IMR-90 (cell line): ENCODE measurements at regions not wholly inside any gene's neighbourhood (a gene's known extent, or its start where the extent isn't known, plus 50 kb on each side); places are given as distances from the start of the nearest gene placed in this dataset.

ENCODE experiments used
- ATAC-seq: fragments of 200-7000 bp; cut with Tn5 transposase; 2 replicates; pipeline ENCODE4 v1.9.1; 2020; ENCODE audit warnings: low read depth, mild to moderate bottlenecking, moderate library complexity
- BruUV-seq: library from RNA; stranded (reverse); fragments of 400-500 nt; replicated peaks from 2 replicates; lab custom pipeline; 2021; lab: Mats Ljungman, UMichigan
- CTCF ChIA-PET: fragments of 300-600 bp; formaldehyde crosslinking; extraction: SDS; loops from one replicate; lab custom pipeline; 2021; ENCODE audit warnings: antibody characterized with exemption; lab: Yijun Ruan, JAX
- POLR2A ChIA-PET: fragments of 300-600 bp; sonication (Branson Sonifier 250); formaldehyde crosslinking; loops from one replicate; lab custom pipeline; 2022; ENCODE audit warnings: antibody characterized with exemption; ENCODE audit not compliant: unreplicated experiment; lab: Charles Lee
- DNase-seq: peaks from one replicate; pipeline ENCODE4 v3.0.0; 2013
- H2AFZ ChIP-seq: replicated peaks from 2 replicates; pipeline ENCODE3; 2013; ENCODE audit warnings: low read length, mild to moderate bottlenecking; ENCODE audit not compliant: poor library complexity
- H2AK5ac ChIP-seq: 2 replicates; pipeline ENCODE4 v1.6.1; 2013; ENCODE audit warnings: low read depth, low read length, inconsistent platforms
- H2AK9ac ChIP-seq: replicated peaks from 2 replicates; pipeline ENCODE3; 2013; ENCODE audit warnings: mild to moderate bottlenecking, low read depth, low read length, moderate library complexity; ENCODE audit not compliant: poor library complexity
- H2BK120ac ChIP-seq: 2 replicates; pipeline ENCODE4 v1.6.1; 2013; ENCODE audit warnings: low read depth, low read length, inconsistent platforms
- H2BK15ac ChIP-seq: 3 replicates; pipeline ENCODE4 v1.6.1; 2013; ENCODE audit warnings: low read depth, low read length, inconsistent platforms
- H2BK20ac ChIP-seq: 2 replicates; pipeline ENCODE4 v1.6.1; 2013; ENCODE audit warnings: low read depth, mild to moderate bottlenecking, inconsistent platforms, low read length, moderate library complexity
- H2BK5ac ChIP-seq: 2 replicates; pipeline ENCODE4 v1.6.1; 2013; ENCODE audit warnings: mild to moderate bottlenecking, low read depth, low read length, inconsistent platforms; ENCODE audit not compliant: poor library complexity, severe bottlenecking
- H3K14ac ChIP-seq: replicated peaks from 2 replicates; pipeline ENCODE4 v1.6.1; 2013; ENCODE audit warnings: low read depth, low read length, inconsistent platforms
- H3K18ac ChIP-seq: 2 replicates; pipeline ENCODE4 v1.6.1; 2013; ENCODE audit warnings: low read depth, low read length, control low read depth
- H3K23ac ChIP-seq: 2 replicates; pipeline ENCODE4 v1.6.1; 2013; ENCODE audit warnings: low read depth, low read length, inconsistent platforms
- H3K27ac ChIP-seq: 2 replicates; pipeline ENCODE4 v1.5.1; 2013; ENCODE audit warnings: mild to moderate bottlenecking, control low read depth, low read length; ENCODE audit not compliant: insufficient read depth
- H3K27me3 ChIP-seq: 2 replicates; pipeline ENCODE4 v1.6.1; 2013; ENCODE audit warnings: low read length; ENCODE audit not compliant: control insufficient read depth, insufficient read depth
- H3K36me3 ChIP-seq: 2 replicates; pipeline ENCODE4 v1.6.1; 2013; ENCODE audit warnings: low read length, mixed read lengths; ENCODE audit not compliant: control insufficient read depth, insufficient read depth
- H3K4ac ChIP-seq: 2 replicates; pipeline ENCODE4 v1.6.1; 2013; ENCODE audit warnings: low read depth, low read length, inconsistent platforms
- H3K4me1 ChIP-seq: 2 replicates; pipeline ENCODE4 v1.6.1; 2013; ENCODE audit warnings: low read length, mixed read lengths; ENCODE audit not compliant: control insufficient read depth, insufficient read depth
- H3K4me2 ChIP-seq: 2 replicates; pipeline ENCODE4 v1.6.1; 2013; ENCODE audit warnings: low read depth, mild to moderate bottlenecking, control low read depth, low read length, moderate library complexity
- H3K4me3 ChIP-seq: 2 replicates; pipeline ENCODE4 v1.5.1; 2013; ENCODE audit warnings: low read depth, mild to moderate bottlenecking, control low read depth, low read length, moderate library complexity; ENCODE audit not compliant: insufficient read depth
- H3K56ac ChIP-seq: 2 replicates; pipeline ENCODE4 v1.6.1; 2013; ENCODE audit warnings: low read length, inconsistent platforms; ENCODE audit not compliant: insufficient read depth; ENCODE audit errors: extremely low read depth
- H3K79me1 ChIP-seq, 2 experiments: 2 replicates each; pipeline ENCODE4 v1.6.1; 2013; ENCODE audit warnings: low read length in 2 of 2, inconsistent platforms in 1 of 2, low read depth in 1 of 2
- H3K9ac ChIP-seq: 2 replicates; pipeline ENCODE4 v1.6.1; 2013; ENCODE audit warnings: low read depth, low read length, control low read depth
- H3K9me1 ChIP-seq: 2 replicates; pipeline ENCODE4 v1.6.1; 2013; ENCODE audit warnings: low read length, inconsistent platforms; ENCODE audit not compliant: insufficient read depth
- H3K9me3 ChIP-seq: 2 replicates; pipeline ENCODE4 v1.6.1; 2013; ENCODE audit warnings: low read length; ENCODE audit not compliant: control insufficient read depth, insufficient read depth
- H4K20me1 ChIP-seq: 2 replicates; pipeline ENCODE4 v1.6.1; 2013; ENCODE audit warnings: low read length, inconsistent platforms; ENCODE audit not compliant: insufficient read depth
- H4K5ac ChIP-seq: 2 replicates; pipeline ENCODE4 v1.6.1; 2013; ENCODE audit warnings: mild to moderate bottlenecking, low read depth, low read length, control low read depth
- H4K8ac ChIP-seq, 2 experiments: 2 replicates each; pipeline ENCODE4 v1.6.1; 2013; ENCODE audit warnings: low read depth in 2 of 2, low read length in 2 of 2, control low read depth in 1 of 2, inconsistent platforms in 1 of 2
- H4K91ac ChIP-seq: 2 replicates; pipeline ENCODE4 v1.6.1; 2013; ENCODE audit warnings: low read depth, low read length, inconsistent platforms; ENCODE audit not compliant: insufficient read depth
- BHLHE40 ChIP-seq: fragments of 150-350 bp; IDR thresholded peaks from 2 replicates; pipeline ENCODE4 v1.6.1; 2016; ENCODE audit warnings: mild to moderate bottlenecking, low read depth, low read length
- CEBPB ChIP-seq: IDR thresholded peaks from 2 replicates; pipeline ENCODE4 v1.6.1; 2012; ENCODE audit warnings: low read depth, low read length, improper control_type of control experiment
- CHD1 ChIP-seq: IDR thresholded peaks from 2 replicates; pipeline ENCODE4 v1.6.1; 2012; ENCODE audit warnings: low read depth, low read length, improper control_type of control experiment
- CTCF ChIP-seq: conservative IDR thresholded peaks from 2 replicates; pipeline ENCODE4 v1.5.1; 2012; ENCODE audit warnings: mild to moderate bottlenecking, low read depth, low read length, improper control_type of control experiment
- FOS ChIP-seq: fragments of 150-350 bp; IDR thresholded peaks from 2 replicates; pipeline ENCODE4 v1.6.1; 2016; ENCODE audit warnings: low read depth, low read length
- MAZ ChIP-seq: IDR thresholded peaks from 2 replicates; pipeline ENCODE4 v1.6.1; 2012; ENCODE audit warnings: low read depth, mild to moderate bottlenecking, low read length, improper control_type of control experiment, moderate library complexity, borderline replicate concordance
- MXI1 ChIP-seq: IDR thresholded peaks from 2 replicates; pipeline ENCODE4 v1.6.1; 2012; ENCODE audit warnings: low read depth, mild to moderate bottlenecking, low read length, moderate library complexity, borderline replicate concordance
- NFE2L2 ChIP-seq: fragments of 150-350 bp; IDR thresholded peaks from 2 replicates; pipeline ENCODE4 v1.6.1; 2016; ENCODE audit warnings: low read depth, mild to moderate bottlenecking, low read length
- POLR2A ChIP-seq: IDR thresholded peaks from 2 replicates; pipeline ENCODE4 v1.6.1; 2012; ENCODE audit warnings: mild to moderate bottlenecking, low read depth, low read length
- RCOR1 ChIP-seq: IDR thresholded peaks from 2 replicates; pipeline ENCODE4 v1.6.1; 2012; ENCODE audit warnings: mild to moderate bottlenecking, low read length, improper control_type of control experiment; ENCODE audit not compliant: insufficient replicate concordance
- RFX5 ChIP-seq: IDR thresholded peaks from 2 replicates; pipeline ENCODE4 v1.8.0; 2012; ENCODE audit warnings: low read depth, mild to moderate bottlenecking, low read length, moderate library complexity
- SMC3 ChIP-seq: fragments of 150-350 bp; IDR thresholded peaks from 2 replicates; pipeline ENCODE4 v1.6.1; 2016; ENCODE audit warnings: low read depth, mild to moderate bottlenecking, antibody characterized with exemption, low read length, moderate library complexity
- WGBS, 2 experiments: methylation state at CpG; one replicate each; pipeline versions ENCODE4 v1.1.5 to v1.1.7; 2013; ENCODE audit warnings: missing lambda C conversion rate in 2 of 2; ENCODE audit not compliant: insufficient read length in 1 of 2; ENCODE audit errors: extremely low coverage in 2 of 2; 5-methylcytosine and 5-hydroxymethylcytosine counted together
- dilution Hi-C: fragments of 300-500 bp; cut with HindIII; formaldehyde crosslinking; loops from one replicate; pipeline ENCODE4 v1.14.3; 2018; ENCODE audit warnings: low sequenced_read_pairs; ENCODE audit not compliant: unreplicated experiment
- in situ Hi-C: fragments of 300-500 bp; cut with MboI; formaldehyde crosslinking; loops from 3 replicates; pipeline ENCODE4 v1.14.3; 2019; ENCODE audit warnings: low sequenced_read_pairs, inconsistent platforms, mixed read lengths
- intact Hi-C: fragments of 100-400 bp; cut with micrococcal nuclease; formaldehyde crosslinking; loops from 2 replicates; pipeline ENCODE4 v1.10.0; 2022
- TF ChIP-seq, protein P1 (sequence below): fragments of 150-350 bp; IDR thresholded peaks from 2 replicates; pipeline ENCODE4 v1.6.1; 2017; ENCODE audit warnings: mild to moderate bottlenecking, antibody characterized with exemption, low read length, low read depth
- TF ChIP-seq, protein P2 (sequence below): fragments of 150-350 bp; IDR thresholded peaks from 2 replicates; pipeline ENCODE4 v1.6.1; 2016; ENCODE audit warnings: low read depth, mild to moderate bottlenecking, low read length, moderate library complexity, borderline replicate concordance

- dilution Hi-C loops: no loop called here
- Histone ChIP-seq H3K4ac (no peak overlapping the region), H3K27ac (no peak overlapping the region), H3K56ac (no peak overlapping the region), H2AK5ac (no peak overlapping the region), H3K9me3 (no peaks in the 10 kb centered on the region), H3K4me1 (no peaks in the 10 kb centered on the region), H4K91ac (no peak overlapping the region), H3K27me3 (peaks cover 42% of the 10 kb centered on the region), H3K18ac (no peak overlapping the region), H2BK15ac (no peak overlapping the region), H2AK9ac (no peak overlapping the region), H2AFZ (no peak overlapping the region), H3K4me3 (no peak overlapping the region), H2BK5ac (no peak overlapping the region), H2BK120ac (no peak overlapping the region), H3K4me2 (no peak overlapping the region), H2BK20ac (no peak overlapping the region), H3K36me3 (no peaks in the 10 kb centered on the region), H3K9ac (no peak overlapping the region), H4K8ac (no peak overlapping the region), H3K9me1 (no peaks in the 10 kb centered on the region), H4K20me1 (no peaks in the 10 kb centered on the region), H3K23ac (no peak overlapping the region), H4K5ac (no peak overlapping the region), H3K14ac (no peak overlapping the region), H3K79me1 (no peaks in the 10 kb centered on the region)
- in situ Hi-C loops: no loop called here
- intact Hi-C loops: no loop called here
- 0% methylated on average over 1 of the region's 10 CpGs; no CpG with 5 or more reads in 1 of the 2 experiments for WGBS, 2 experiments
- DNase-seq: no peak
- ATAC-seq: no peak
- TF ChIP-seq CHD1 (no peak), POLR2A (no peak), CTCF (no peak), BHLHE40 (no peak), CEBPB (no peak), RCOR1 (no peak), FOS (no peak), RFX5 (no peak), MAZ (no peak), SMC3 (no peak), NFE2L2 (no peak), MXI1 (no peak)
- TF ChIP-seq, protein P1, sequence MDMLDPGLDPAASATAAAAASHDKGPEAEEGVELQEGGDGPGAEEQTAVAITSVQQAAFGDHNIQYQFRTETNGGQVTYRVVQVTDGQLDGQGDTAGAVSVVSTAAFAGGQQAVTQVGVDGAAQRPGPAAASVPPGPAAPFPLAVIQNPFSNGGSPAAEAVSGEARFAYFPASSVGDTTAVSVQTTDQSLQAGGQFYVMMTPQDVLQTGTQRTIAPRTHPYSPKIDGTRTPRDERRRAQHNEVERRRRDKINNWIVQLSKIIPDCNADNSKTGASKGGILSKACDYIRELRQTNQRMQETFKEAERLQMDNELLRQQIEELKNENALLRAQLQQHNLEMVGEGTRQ: no peak
- TF ChIP-seq, protein P2, sequence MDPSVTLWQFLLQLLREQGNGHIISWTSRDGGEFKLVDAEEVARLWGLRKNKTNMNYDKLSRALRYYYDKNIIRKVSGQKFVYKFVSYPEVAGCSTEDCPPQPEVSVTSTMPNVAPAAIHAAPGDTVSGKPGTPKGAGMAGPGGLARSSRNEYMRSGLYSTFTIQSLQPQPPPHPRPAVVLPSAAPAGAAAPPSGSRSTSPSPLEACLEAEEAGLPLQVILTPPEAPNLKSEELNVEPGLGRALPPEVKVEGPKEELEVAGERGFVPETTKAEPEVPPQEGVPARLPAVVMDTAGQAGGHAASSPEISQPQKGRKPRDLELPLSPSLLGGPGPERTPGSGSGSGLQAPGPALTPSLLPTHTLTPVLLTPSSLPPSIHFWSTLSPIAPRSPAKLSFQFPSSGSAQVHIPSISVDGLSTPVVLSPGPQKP: no peak
- POLR2A ChIA-PET: no interaction called here
- CTCF ChIA-PET: no interaction called here
- no TSS peak for BruUV-seq
These were observed 83.7 kb upstream of the KDM7A start for GRCh38 chr7:140260352-140261104.
